GM12865 (cell line): ENCODE measurements at regions not wholly inside any gene's neighbourhood (a gene's known extent, or its start where the extent isn't known, plus 50 kb on each side); places are given as distances from the start of the nearest gene placed in this dataset.

Experiments used
- DNase-seq: peaks from one replicate; pipeline ENCODE4 v3.0.0; 2010; ENCODE audit warnings: low read depth
- H3K4me3 ChIP-seq: 2 replicates; pipeline ENCODE4 v1.5.1; 2011; ENCODE audit warnings: mild to moderate bottlenecking, low read depth, low read length, control low read depth
- TF ChIP-seq, protein P1 (sequence below): IDR thresholded peaks from 2 replicates; pipeline ENCODE4 v1.5.1; 2011; ENCODE audit warnings: low read length, control low read depth, low read depth, inconsistent platforms; ENCODE audit not compliant: insufficient read depth; ENCODE audit errors: missing control alignments

DNA sequence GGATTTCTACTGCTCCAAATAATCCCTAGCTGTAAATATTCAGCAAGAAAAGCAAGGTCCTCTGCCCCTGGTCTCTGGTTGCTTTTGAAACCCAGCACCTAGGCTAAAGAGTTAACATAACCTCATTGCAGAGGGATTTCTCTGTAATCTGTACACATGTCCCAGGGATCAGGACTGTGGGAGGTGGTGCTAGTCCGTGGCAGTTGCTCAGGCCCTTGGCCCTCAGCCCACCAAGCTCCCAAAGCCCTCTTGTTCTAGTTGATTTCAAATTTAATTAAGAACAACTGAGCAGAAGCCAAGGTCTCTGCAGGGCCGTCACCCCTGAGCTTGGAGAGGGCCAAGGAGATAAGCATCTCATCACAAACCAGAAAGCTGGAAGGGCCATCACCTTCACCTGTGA lies 181.1 kb downstream of the SOX9 start:
- TF ChIP-seq, protein P1, sequence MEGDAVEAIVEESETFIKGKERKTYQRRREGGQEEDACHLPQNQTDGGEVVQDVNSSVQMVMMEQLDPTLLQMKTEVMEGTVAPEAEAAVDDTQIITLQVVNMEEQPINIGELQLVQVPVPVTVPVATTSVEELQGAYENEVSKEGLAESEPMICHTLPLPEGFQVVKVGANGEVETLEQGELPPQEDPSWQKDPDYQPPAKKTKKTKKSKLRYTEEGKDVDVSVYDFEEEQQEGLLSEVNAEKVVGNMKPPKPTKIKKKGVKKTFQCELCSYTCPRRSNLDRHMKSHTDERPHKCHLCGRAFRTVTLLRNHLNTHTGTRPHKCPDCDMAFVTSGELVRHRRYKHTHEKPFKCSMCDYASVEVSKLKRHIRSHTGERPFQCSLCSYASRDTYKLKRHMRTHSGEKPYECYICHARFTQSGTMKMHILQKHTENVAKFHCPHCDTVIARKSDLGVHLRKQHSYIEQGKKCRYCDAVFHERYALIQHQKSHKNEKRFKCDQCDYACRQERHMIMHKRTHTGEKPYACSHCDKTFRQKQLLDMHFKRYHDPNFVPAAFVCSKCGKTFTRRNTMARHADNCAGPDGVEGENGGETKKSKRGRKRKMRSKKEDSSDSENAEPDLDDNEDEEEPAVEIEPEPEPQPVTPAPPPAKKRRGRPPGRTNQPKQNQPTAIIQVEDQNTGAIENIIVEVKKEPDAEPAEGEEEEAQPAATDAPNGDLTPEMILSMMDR = no peak
- H3K4me3 ChIP-seq = no peak overlapping the region
- DNase-seq = no peak

DNA sequence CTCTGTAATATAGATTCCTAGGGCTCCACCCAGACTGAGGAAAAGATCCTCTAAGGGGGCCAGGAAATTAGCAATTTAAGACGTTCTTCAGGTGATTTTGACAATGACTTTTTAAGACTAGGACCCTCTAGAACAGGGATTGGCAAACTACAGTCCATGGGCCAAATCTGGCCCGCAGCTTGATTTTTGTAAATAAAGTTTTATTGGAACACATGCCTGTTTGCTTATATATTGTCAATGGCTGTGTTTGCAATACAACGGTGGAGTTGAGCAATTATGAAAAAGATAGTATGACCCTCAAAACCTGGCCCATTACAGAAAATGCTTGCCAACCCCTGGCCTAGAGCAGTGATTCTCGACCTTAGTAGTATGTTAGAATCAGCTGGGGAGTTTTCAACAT lies 181.9 kb downstream of the SOX9 start:
- TF ChIP-seq, protein P1 = no peak
- DNase-seq = no peak
- H3K4me3 ChIP-seq = no peak overlapping the region

DNA sequence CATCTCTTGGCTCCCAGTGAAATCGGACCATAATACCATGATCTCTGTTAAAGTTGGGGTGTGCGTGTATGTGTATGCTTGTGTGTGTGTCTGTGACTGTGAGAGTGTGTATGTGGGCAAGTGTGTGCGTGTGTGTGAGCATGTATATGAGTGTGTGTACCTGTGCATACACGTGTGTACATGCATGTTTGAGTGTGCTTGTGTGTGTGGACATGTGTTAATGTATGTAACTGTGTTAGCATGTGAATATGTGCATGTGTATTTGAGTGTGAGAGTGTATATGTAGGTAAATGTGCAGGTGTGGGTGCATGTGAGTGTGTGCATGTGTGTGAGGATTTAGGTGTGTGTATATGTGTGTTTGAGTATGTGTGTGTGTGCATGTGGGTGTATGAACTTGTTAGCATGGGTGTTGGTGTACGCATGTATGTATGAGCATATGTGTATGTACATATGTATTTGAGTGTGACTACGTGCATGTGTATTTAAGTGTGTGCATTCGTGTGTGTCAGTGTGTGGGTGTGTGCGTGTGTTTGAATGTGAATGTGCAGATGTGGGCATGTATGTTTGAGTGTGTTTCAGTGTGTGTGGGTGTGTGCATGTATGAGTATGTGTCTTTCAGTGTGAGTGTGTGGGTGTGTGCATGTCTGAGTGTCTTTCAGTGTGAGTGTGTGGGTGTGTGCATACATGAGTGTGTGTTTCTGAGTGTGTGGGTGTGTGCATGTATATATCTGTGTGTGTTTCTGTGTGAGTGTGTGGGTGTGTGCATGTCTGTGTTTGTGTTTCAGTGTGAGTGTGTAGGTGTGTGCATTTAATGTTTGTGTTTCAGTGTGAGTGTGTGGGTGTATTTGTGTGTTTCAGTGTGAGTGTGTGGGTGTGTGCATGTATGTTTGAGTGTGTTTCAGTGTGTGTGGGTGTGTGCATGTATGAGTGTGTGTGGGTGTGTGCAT lies 183.2 kb downstream of the SOX9 start:
- no peak overlapping the region for H3K4me3 ChIP-seq
- no peak for DNase-seq
- TF ChIP-seq, protein P1 = no peak

DNA sequence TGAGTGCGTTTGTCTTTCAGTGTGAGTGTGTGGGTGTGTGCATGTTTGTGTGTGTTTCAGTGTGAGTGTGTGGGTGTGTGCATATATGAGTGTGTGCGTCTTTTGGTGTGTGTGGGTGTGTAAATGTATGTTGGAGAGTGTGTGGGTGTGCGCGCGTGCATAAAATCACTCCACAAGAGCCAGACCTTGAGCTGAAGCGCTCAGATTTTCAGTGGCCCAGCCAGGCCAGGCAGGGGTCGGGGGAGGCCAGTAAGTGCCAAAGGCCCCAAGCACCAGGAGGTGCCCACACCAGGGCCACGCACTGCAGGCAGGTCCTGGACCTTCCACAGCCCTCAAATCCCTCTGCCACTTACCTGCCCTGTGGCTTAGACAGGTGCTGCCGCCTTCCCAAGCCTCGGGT lies 184.0 kb downstream of the SOX9 start:
- no peak for DNase-seq
- H3K4me3 ChIP-seq = no peak overlapping the region
- TF ChIP-seq, protein P1 = no peak

DNA sequence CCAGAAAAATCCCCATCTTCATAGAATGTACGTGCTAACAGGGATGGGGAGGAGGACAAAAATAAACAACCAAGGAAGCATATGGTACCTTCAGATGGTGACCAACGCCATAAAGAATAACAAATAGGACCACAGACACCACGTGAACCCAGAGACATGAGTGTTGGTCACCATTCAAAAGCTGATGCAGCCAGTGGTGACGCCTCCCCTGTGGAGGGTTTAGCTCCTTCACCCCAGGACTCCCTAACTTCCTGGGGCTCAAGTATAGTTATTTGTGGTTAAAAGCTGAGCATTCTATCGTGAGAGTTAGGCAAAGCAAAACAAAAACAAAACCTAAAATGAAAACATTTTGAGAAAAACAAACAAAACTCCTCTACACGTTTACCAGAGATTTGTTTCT lies 184.7 kb downstream of the SOX9 start:
- peak; percentile 17 for DNase-seq
- no peak overlapping the region for H3K4me3 ChIP-seq

DNA sequence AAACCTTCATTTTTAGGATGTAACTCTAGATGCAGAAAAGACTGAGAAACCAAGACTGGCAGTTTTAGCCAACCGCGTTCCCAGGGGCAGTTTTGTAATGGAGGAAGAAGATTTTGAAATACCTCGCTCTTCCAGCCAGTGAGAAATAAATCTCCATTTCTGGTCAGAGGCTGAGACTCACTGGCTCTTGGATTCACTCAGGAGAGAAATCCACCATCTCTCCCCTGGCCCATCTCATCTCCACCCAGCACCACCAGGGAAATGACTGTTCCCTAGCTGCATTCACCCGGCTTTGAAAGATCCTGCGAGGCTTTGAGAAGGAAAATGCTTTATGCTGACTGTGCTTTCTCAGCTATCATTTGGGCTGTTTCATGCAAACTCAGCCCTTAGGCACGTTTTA lies 185.2 kb downstream of the SOX9 start:
- TF ChIP-seq, protein P1 = no peak
- DNase-seq = no peak
- no peak overlapping the region for H3K4me3 ChIP-seq

More for the DNA sequence above, 184.7 kb downstream of the SOX9 start:
- TF ChIP-seq, protein P1 = no peak
